A673 (cell line): ENCODE measurements at regions not wholly inside any gene's neighbourhood (a gene's known extent, or its start where the extent isn't known, plus 50 kb on each side); places are given as distances from the start of the nearest gene placed in this dataset.
"Not testable (repeated sequence)": the region's sequence is repeated elsewhere in the genome, so short reads cannot be mapped to it uniquely, and the experiment has no call there.

Experiments used
- BruUV-seq: library from RNA; stranded (reverse); fragments of 400-500 nt; replicated peaks from 2 replicates; lab custom pipeline; 2021; lab: Mats Ljungman, UMichigan
- CTCF ChIA-PET: fragments of 300-600 bp; sonication (Branson Sonifier 250); formaldehyde crosslinking; loops from one replicate; lab custom pipeline; 2022; ENCODE audit warnings: antibody characterized with exemption; lab: Charles Lee
- POLR2A ChIA-PET: fragments of 300-600 bp; sonication (Branson Sonifier 250); formaldehyde crosslinking; loops from one replicate; lab custom pipeline; 2022; ENCODE audit warnings: antibody characterized with exemption; ENCODE audit not compliant: low non-redundant PET; lab: Charles Lee
- DNase-seq: peaks from one replicate; pipeline ENCODE4 v3.0.0-alpha.2; 2015; ENCODE audit warnings: low spot score
- H3K27ac ChIP-seq: fragments of 200-600 bp; sonication (generic); 2 replicates; pipeline ENCODE4 v1.5.1; 2016; ENCODE audit warnings: mixed run types, low read depth, mild to moderate bottlenecking, mixed read lengths, antibody characterized with exemption, low read length; ENCODE audit not compliant: poor library complexity, severe bottlenecking
- H3K27me3 ChIP-seq: fragments of 200-600 bp; sonication (generic); replicated peaks from 2 replicates; pipeline ENCODE4 v1.6.1; 2017; ENCODE audit warnings: mixed run types, low read depth, mild to moderate bottlenecking, mixed read lengths, antibody characterized with exemption, low read length; ENCODE audit not compliant: insufficient read depth, poor library complexity
- H3K36me3 ChIP-seq: fragments of 200-600 bp; sonication (generic); 2 replicates; pipeline ENCODE4 v1.6.1; 2016; ENCODE audit warnings: mixed run types, mild to moderate bottlenecking, mixed read lengths, antibody characterized with exemption, low read length; ENCODE audit not compliant: insufficient read depth, poor library complexity, severe bottlenecking
- H3K4me1 ChIP-seq: fragments of 200-600 bp; sonication (generic); 2 replicates; pipeline ENCODE4 v1.6.1; 2017; ENCODE audit warnings: mixed run types, mild to moderate bottlenecking, mixed read lengths, antibody characterized with exemption, low read length; ENCODE audit not compliant: insufficient read depth, poor library complexity, severe bottlenecking
- H3K4me3 ChIP-seq: fragments of 200-600 bp; sonication (generic); 2 replicates; pipeline ENCODE4 v1.5.1; 2016; ENCODE audit warnings: low read depth, mixed run types, mild to moderate bottlenecking, mixed read lengths, low read length; ENCODE audit not compliant: poor library complexity, severe bottlenecking
- H3K9me3 ChIP-seq: fragments of 200-600 bp; sonication (generic); 2 replicates; pipeline ENCODE4 v1.6.1; 2016; ENCODE audit warnings: mixed run types, low read depth, mild to moderate bottlenecking, mixed read lengths, antibody characterized with exemption, low read length; ENCODE audit not compliant: poor library complexity, severe bottlenecking
- CTCF ChIP-seq: fragments of 300-800, 200-600 bp; sonication (generic); conservative IDR thresholded peaks from 2 replicates; pipeline ENCODE4 v1.5.1; 2017; ENCODE audit warnings: low read depth, mild to moderate bottlenecking, antibody characterized with exemption, low read length, moderate library complexity, mixed read lengths
- EZH2 ChIP-seq: fragments of 200-600 bp; sonication (generic); IDR thresholded peaks from 2 replicates; pipeline ENCODE4 v1.6.1; 2017; ENCODE audit warnings: borderline replicate concordance, low read depth, mild to moderate bottlenecking, mixed read lengths, antibody characterized with exemption, low read length; ENCODE audit not compliant: poor library complexity, severe bottlenecking
- intact Hi-C: fragments of 100-400 bp; cut with micrococcal nuclease; formaldehyde crosslinking; loops from one replicate; pipeline ENCODE4 v1.10.0; 2022; ENCODE audit not compliant: unreplicated experiment

GRCh38 chr2:167718560-167718959 is 528.8 kb downstream of the STK39 start:
- no peak for DNase-seq
- no peaks in the 10 kb centered on the region for H3K27me3 ChIP-seq
- intact Hi-C loops = no loop called here
- ChIA-PET CTCF (no interaction called here), POLR2A (no interaction called here)
- no peaks in the 10 kb centered on the region for H3K36me3 ChIP-seq
- no TSS peak for BruUV-seq
- no peak overlapping the region for H3K27ac ChIP-seq
- no peaks in the 10 kb centered on the region for H3K4me1 ChIP-seq
- H3K9me3 ChIP-seq = no peaks in the 10 kb centered on the region
- no peak overlapping the region for H3K4me3 ChIP-seq
- TF ChIP-seq CTCF = no peak
- no peak for TF ChIP-seq EZH2

GRCh38 chr2:167715932-167716331 is 531.5 kb downstream of the STK39 start:
- H3K36me3 ChIP-seq = no peaks in the 10 kb centered on the region
- H3K27ac ChIP-seq = no peak overlapping the region
- intact Hi-C loops = no loop called here
- no TSS peak for BruUV-seq
- H3K4me3 ChIP-seq = no peak overlapping the region
- ChIA-PET CTCF (no interaction called here), POLR2A (no interaction called here)
- DNase-seq = no peak
- H3K9me3 ChIP-seq = no peaks in the 10 kb centered on the region
- no peaks in the 10 kb centered on the region for H3K4me1 ChIP-seq
- no peaks in the 10 kb centered on the region for H3K27me3 ChIP-seq
- TF ChIP-seq EZH2 = no peak
- no peak for TF ChIP-seq CTCF

- CTCF ChIA-PET, H3K9me3 ChIP-seq, H3K4me3 ChIP-seq, H3K36me3 ChIP-seq, BruUV-seq, H3K27me3 ChIP-seq, DNase-seq, H3K27ac ChIP-seq, POLR2A ChIA-PET, intact Hi-C loops, H3K4me1 ChIP-seq: not testable (repeated sequence)
These were observed 531.9 kb downstream of the STK39 start for GRCh38 chr2:167715498-167715897.

GRCh38 chr2:167712275-167712674 is 535.1 kb downstream of the STK39 start:
- ChIA-PET POLR2A (no interaction called here), CTCF (no interaction called here)
- H3K27me3 ChIP-seq = no peaks in the 10 kb centered on the region
- H3K36me3 ChIP-seq = no peaks in the 10 kb centered on the region
- intact Hi-C loops = no loop called here
- H3K27ac ChIP-seq = no peak overlapping the region
- DNase-seq = no peak
- TF ChIP-seq EZH2 (no peak), CTCF (no peak)
- H3K9me3 ChIP-seq = no peaks in the 10 kb centered on the region
- no peak overlapping the region for H3K4me3 ChIP-seq
- H3K4me1 ChIP-seq = no peaks in the 10 kb centered on the region
- BruUV-seq = no TSS peak
